Colon (tissue), 2 donors: ENCODE measurements at regions not wholly inside any gene's neighbourhood (a gene's known extent, or its start where the extent isn't known, plus 50 kb on each side); places are given as distances from the start of the nearest gene placed in this dataset.
"Not testable (repeated sequence)": the region's sequence is repeated elsewhere in the genome, so short reads cannot be mapped to it uniquely, and the experiment has no call there.

Source experiments
- FAIRE-seq: peaks from 2 replicates; lab custom pipeline; 2012; peaks lifted over from hg19 to GRCh38; lab: Jason Lieb, UNC
- donor health status: control.
- donor health status: control.

- FAIRE-seq: no peak
Measured at GRCh38 chr7:47190462-47190861, 391.4 kb downstream of the TNS3 start.

GRCh38 chr7:47188653-47189315 lies 393.1 kb downstream of the TNS3 start:
- FAIRE-seq: no peak

- FAIRE-seq: no peak
Measured at GRCh38 chr7:47188136-47188535, 393.8 kb downstream of the TNS3 start.

GRCh38 chr7:47186316-47186715 lies 395.6 kb downstream of the TNS3 start:
- FAIRE-seq: no peak

- no peak for FAIRE-seq
Measured at GRCh38 chr7:47185839-47186238, 396.1 kb downstream of the TNS3 start.

DNA sequence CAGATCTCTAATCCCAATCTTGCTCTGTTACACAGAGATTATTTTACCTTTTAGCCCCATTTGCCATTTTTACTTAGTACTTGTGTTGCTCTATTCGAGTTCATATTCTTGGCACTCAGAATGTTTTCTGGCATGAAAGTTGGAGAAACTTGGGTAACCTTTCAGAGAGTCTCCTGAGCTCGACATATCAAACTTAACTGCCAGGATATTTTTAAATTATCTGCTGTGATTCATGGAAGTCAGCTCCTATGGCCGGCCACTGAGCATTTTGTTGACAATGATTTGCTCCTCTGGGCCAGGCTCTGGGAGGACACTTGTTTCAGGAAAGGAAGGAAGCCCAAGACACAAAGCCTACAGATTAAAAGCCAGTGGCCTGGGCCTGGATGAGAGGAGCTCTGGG lies 396.7 kb downstream of the TNS3 start:
- no peak for FAIRE-seq

DNA sequence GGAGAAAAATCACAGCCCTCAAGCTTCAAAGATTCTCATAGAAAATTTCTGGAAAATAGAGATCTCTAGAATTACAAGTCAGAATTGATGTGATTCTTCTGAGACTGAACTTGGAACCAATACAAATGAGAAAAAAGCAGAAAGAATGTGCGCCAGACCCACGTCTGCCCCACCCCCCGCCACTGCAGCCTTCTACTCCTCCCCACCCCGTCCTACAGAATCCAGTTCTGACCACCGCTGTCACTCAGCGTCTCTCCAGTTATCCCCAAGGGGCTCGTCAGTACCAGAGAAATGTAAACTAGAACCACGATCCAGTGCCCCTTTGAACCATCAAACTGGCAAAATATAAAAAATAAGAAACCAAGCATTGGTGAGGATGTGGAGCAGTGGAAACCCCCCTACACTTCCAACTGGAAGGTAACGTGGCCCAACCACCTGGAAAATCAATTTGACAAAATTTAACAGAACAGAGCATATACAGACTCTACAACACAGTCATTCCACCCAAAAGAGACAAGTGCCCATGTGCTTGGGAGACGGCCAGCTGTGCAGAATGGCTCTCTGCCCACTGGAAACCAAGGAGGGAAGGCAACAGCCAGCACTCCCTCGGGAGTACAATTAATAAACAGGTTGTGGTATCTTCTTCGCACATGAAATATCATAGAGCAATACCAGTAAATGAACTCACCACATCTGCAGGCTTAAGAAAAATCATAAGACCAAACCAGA lies 397.9 kb downstream of the TNS3 start:
- FAIRE-seq: no peak

DNA sequence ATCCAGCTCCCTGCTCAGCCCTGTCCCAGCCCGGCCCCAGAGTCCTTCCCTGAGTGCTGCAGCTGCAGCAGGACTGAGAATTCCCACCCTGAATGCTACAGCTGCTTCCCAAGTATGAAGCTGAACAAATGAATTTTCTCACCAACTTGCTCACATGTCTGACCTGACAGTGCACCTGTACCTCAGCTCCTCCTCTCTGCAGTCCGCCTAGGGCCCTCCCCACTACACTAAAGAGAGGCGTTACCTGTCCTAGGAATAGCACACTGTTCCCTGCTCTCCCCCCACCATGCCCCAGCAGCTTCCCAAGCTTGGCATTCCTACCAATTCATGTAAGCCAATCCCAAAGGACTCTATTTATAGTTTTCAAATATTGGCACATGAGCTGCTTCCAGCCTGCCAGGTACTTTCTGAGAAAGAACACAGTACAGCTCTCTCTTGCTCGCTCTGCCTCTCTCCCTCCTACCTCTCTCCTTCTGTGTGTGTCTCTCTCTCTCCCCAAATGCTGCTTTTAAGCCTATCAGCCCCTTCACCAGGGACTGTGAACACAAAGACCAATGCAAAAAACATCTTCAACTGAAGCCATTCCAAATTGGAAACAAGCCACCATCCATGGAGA lies 400.1 kb downstream of the TNS3 start:
- FAIRE-seq: no peak

- no peak for FAIRE-seq
Measured at GRCh38 chr7:47180516-47180826, 401.4 kb downstream of the TNS3 start.

DNA sequence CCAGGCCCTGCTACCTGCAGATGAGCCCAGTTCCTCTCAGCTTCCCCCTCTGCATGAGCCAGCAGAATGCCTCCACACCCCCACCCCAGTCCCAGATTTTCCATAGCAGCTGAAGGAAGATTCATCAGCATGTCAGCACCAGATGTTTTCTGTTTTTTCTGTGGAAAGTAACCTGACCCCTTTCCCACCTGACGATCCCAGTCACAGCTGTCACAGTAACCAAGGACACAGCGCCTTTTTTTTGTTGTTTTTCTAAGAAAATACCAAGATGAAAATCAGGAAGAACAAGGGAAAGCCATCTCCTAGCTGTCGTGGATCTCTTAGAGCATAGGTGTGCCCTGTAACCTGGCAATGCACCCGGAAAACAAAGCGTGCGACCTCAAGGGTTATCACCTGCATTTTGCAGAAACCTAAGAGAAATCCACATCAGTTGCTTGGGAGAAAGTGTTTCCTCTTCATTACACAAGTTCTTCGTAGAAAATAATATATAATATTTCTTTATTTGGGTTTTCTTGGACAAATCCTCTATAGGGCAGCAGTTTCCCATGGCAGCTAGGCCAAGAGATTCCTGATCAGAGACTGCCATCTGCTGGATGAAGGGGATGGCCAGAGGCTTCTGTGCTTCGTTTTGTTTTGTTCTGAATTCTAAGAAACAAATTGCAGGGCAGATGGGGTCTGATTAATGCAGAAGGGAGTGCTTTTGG lies 401.9 kb downstream of the TNS3 start:
- FAIRE-seq: no peak

- not testable (repeated sequence) for FAIRE-seq
Measured at GRCh38 chr7:47172602-47173539, 409.0 kb downstream of the TNS3 start.

DNA sequence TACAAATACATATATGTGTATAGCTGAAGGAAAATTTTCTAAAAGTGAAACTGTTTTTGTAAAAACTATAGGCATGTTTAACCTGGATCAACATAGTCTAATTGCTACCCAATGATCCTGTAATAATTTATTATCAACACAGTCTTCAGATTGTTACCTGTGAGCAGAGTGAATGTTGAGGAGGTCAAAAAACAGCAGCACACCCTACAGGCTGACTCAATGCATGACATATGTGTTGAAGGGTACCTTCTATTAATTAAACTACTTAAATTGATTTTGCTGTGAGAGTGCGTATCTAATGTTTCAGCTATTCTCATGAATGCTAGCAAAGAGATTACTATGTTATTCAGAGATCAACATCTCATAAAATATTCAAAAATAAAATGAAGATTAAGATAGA lies 411.4 kb downstream of the TNS3 start:
- FAIRE-seq: no peak

- no peak for FAIRE-seq
Measured at GRCh38 chr7:47154791-47155190, 427.1 kb downstream of the TNS3 start.

DNA sequence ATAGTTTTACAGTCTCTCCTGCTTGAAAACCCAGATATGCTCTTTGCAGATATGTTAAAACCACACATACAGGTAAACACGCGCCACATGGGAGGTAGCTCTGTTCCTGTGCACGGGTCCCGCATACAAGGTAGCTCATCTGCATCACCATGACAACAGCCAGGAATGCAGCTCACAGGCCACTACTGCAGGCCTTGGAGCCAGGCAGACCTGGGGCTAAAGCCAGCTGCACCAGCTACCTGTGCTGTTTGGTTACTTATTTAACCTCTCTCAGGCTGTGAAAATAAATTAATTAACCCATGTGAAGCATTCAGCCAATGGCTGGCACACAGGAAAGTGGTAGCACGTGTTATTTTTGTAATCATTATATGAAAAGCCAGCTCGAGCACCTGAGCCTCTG lies 428.3 kb downstream of the TNS3 start:
- FAIRE-seq: no peak

- FAIRE-seq: no peak
Measured at GRCh38 chr7:47153058-47153457, 428.9 kb downstream of the TNS3 start.

DNA sequence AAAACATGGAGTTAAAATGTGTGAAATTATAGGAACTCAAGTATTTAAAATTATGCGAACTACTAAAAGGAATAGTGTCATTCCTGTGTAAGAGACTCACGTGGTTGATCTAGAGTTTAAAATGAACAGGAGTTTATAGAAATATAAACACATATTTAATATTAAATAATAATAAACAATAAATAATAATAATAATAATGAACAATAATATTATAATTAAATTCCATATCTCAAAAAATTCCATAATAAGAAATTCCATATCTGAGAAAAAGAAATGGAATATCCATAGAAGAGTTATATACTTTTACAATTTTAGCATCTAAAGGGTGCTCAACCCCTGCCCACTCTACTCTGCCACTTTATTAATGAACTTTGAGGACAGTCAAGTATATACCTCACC lies 429.6 kb downstream of the TNS3 start:
- FAIRE-seq: peak; percentile 61

GRCh38 chr7:47150497-47151260 lies 431.2 kb downstream of the TNS3 start:
- no peak for FAIRE-seq

GRCh38 chr7:47149971-47150370 lies 431.9 kb downstream of the TNS3 start:
- FAIRE-seq: no peak

GRCh38 chr7:47149208-47149839 lies 432.6 kb downstream of the TNS3 start:
- no peak for FAIRE-seq

GRCh38 chr7:47148536-47149207 lies 433.2 kb downstream of the TNS3 start:
- no peak for FAIRE-seq
